ENCODE measurements at regions not wholly inside any gene's neighbourhood (a gene's known extent, or its start where the extent isn't known, plus 50 kb on each side); places are given as distances from the start of the nearest gene placed in this dataset.

GRCh38 chr1:55839221-55839620, 624.1 kb upstream of the USP24 start:
- no peak for DNase-seq

- DNase-seq = no peak
Observed at GRCh38 chr1:55836086-55836485, 620.9 kb upstream of the USP24 start.

- DNase-seq = no peak
Observed at GRCh38 chr1:55833529-55834091, 618.4 kb upstream of the USP24 start.

- no peak for DNase-seq
Observed at GRCh38 chr1:55831759-55832158, 616.6 kb upstream of the USP24 start.

- no peak for DNase-seq
Observed at GRCh38 chr1:55828044-55828443, 612.9 kb upstream of the USP24 start.

GRCh38 chr1:55827350-55827749, 612.2 kb upstream of the USP24 start:
- DNase-seq = no peak

- no peak for DNase-seq
Observed at GRCh38 chr1:55826381-55827080, 611.4 kb upstream of the USP24 start.

- no peak for DNase-seq
Observed at GRCh38 chr1:55825461-55825860, 610.3 kb upstream of the USP24 start.

GRCh38 chr1:55824251-55824640, 609.1 kb upstream of the USP24 start:
- DNase-seq = no peak

- no peak for DNase-seq
Observed at GRCh38 chr1:55823541-55824250, 608.5 kb upstream of the USP24 start.

- no peak for DNase-seq
Observed at GRCh38 chr1:55822891-55823290, 607.7 kb upstream of the USP24 start.

GRCh38 chr1:55821234-55821633, 606.1 kb upstream of the USP24 start:
- no peak for DNase-seq

GRCh38 chr1:55820501-55820900, 605.3 kb upstream of the USP24 start:
- DNase-seq = no peak

GRCh38 chr1:55819011-55819410, 603.8 kb upstream of the USP24 start:
- DNase-seq = no peak

GRCh38 chr1:55816456-55817426, 601.6 kb upstream of the USP24 start:
- DNase-seq = no peak

GRCh38 chr1:55815745-55816455, 600.7 kb upstream of the USP24 start:
- DNase-seq = no peak

GRCh38 chr1:55814967-55815366, 599.8 kb upstream of the USP24 start:
- DNase-seq = no peak

GRCh38 chr1:55813618-55814017, 598.5 kb upstream of the USP24 start:
- no peak for DNase-seq

GRCh38 chr1:55812281-55812680, 597.1 kb upstream of the USP24 start:
- DNase-seq = no peak

GRCh38 chr1:55808263-55808662, 593.1 kb upstream of the USP24 start:
- no peak for DNase-seq

GRCh38 chr1:55803429-55803828, 588.3 kb upstream of the USP24 start:
- DNase-seq = no peak

GRCh38 chr1:55801481-55801880, 586.3 kb upstream of the USP24 start:
- no peak for DNase-seq

- DNase-seq = no peak
Observed at GRCh38 chr1:55800503-55800902, 585.3 kb upstream of the USP24 start.
